GM12872 (cell line): ENCODE measurements at regions not wholly inside any gene's neighbourhood (a gene's known extent, or its start where the extent isn't known, plus 50 kb on each side); places are given as distances from the start of the nearest gene placed in this dataset.

Experiments used
- CTCF ChIP-seq: IDR thresholded peaks from 3 replicates; pipeline ENCODE4 v1.5.1; 2011; ENCODE audit warnings: low read depth, mild to moderate bottlenecking, low read length, moderate library complexity; ENCODE audit not compliant: insufficient read depth

GRCh38 chr3:40913192-40913591 is 286.1 kb upstream of the CTNNB1 start:
- no peak for TF ChIP-seq CTCF

GRCh38 chr3:40913641-40914040 is 285.7 kb upstream of the CTNNB1 start:
- TF ChIP-seq CTCF = no peak

GRCh38 chr3:40914475-40914874 is 284.8 kb upstream of the CTNNB1 start:
- TF ChIP-seq CTCF = no peak

GRCh38 chr3:40915346-40915865 is 283.9 kb upstream of the CTNNB1 start:
- TF ChIP-seq CTCF = no peak

- TF ChIP-seq CTCF = no peak
These were observed 279.3 kb upstream of the CTNNB1 start for GRCh38 chr3:40920041-40920440.

- no peak for TF ChIP-seq CTCF
These were observed 278.1 kb upstream of the CTNNB1 start for GRCh38 chr3:40921251-40921650.

GRCh38 chr3:40923143-40923542 is 276.2 kb upstream of the CTNNB1 start:
- TF ChIP-seq CTCF = no peak

- no peak for TF ChIP-seq CTCF
These were observed 275.7 kb upstream of the CTNNB1 start for GRCh38 chr3:40923651-40924050.
